ENCODE measurements at regions not wholly inside any gene's neighbourhood (a gene's known extent, or its start where the extent isn't known, plus 50 kb on each side); places are given as distances from the start of the nearest gene placed in this dataset.

DNA sequence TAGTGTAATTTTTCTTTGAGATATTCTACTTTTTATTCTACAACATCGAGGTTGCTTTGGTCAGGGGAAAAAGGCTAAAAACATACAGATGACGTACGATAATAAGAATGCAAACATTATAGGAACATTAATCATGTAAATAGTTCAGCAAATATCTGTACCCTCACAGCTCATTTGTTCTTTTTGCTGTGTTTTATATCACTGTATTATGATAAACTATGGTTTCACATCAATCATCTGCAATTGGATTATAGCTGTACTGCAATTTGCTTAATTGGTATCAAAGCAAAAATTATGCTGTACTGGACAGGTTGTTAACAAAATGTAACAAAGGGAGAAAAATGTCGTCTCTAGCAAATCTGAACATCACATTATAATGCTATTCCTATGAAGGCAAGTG, 597.1 kb downstream of the EPHA7 start:
- DNase-seq (ENCODE audit: low spot score): no peak

DNA sequence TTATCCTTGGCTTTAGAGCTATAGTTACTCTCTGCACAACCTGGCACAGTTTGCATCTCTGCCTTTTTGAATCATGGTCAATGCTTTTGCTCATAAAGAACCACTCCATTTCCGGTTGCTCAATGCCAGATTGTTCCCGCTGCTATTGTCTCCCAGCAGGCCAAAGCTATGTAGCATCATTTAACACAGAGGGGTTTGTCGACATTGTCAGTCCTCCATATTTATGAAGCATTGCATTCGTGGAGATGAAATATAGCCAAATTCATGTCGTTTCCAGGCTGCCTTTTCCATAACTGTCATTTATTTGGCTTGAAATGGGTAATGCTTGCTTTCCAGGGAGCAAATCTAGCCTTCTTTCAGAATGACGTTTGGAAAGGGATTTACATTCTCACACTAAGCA, 598.8 kb downstream of the EPHA7 start:
- DNase-seq (ENCODE audit: low spot score): no peak

DNA sequence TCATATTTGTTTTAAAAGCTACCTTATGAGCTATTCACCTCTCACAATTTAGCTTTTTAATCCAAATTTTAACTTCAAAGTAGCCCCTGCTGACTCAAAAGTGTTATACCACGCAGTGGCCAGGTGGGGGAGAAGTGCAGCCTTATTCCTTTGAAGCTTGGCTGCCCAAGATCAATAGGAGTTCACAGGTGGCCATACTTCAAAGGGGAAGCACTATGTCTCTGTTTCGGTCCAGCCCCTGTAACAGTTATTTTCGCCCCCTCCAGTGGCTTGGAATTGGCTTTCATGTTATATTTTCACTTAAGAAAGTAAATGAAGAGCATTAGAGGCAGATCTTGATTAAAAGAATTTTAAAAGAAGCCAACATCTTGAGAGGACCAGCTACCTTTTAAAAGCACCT, 608.4 kb downstream of the EPHA7 start:
- DNase-seq (ENCODE audit: low spot score): no peak

DNA sequence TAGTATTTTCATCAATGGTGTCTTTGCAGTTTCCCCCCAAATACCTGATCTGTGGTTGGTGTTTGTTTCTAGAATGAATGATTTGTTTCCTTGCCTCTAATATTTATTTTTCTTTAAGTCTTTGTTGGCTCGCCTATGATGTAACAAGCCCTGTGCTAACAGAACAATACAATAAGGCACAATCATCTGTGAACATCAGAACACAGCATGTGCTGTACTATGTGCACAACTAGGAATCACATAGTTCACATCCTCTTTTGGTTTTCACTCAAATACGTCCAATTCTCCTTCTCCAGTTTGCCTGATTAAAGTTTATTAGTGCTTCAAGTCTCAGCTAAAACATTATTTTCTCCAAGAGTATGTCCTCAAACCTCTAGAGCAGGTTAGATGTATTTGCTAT, 613.1 kb downstream of the EPHA7 start:
- DNase-seq (ENCODE audit: low spot score): no peak

DNA sequence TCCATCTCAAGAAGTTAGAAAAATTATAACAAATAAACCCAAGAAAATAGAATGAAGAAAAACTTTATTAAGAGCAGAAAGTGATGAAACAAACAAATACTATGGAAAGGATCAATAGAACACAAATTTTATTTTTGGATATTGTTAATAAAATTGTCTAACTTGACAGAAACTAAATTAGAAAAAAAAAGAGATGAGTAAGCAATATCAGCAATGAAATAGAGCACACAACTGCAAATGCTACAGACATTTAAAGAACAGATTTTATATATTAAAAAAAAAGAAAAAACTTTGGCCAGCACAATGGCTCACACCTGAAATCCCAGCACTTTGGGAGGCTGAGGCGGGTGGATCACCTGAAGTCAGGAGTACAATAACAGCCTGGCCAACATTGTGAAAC, 628.0 kb downstream of the EPHA7 start:
- no peak for DNase-seq (ENCODE audit: low spot score)

DNA sequence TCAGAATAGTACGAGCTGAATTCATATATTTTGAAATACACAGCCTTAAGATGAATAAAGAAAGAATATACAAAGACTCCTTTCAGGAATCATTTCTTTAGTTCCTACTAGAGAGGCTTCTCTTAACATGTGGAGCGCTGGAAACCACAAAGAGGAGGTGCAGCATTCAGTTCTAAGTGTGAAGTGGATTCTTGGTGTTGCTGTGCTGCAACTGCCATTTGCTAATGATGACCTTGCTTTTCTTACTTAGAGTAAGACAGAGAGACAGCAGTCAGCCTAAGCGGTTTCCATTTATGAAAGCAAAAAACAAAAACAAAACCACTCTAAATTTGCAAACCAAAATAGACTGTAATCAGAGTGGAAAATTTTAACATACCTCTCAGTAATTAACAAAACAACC, 629.0 kb downstream of the EPHA7 start:
- no peak for DNase-seq (ENCODE audit: low spot score)

DNA sequence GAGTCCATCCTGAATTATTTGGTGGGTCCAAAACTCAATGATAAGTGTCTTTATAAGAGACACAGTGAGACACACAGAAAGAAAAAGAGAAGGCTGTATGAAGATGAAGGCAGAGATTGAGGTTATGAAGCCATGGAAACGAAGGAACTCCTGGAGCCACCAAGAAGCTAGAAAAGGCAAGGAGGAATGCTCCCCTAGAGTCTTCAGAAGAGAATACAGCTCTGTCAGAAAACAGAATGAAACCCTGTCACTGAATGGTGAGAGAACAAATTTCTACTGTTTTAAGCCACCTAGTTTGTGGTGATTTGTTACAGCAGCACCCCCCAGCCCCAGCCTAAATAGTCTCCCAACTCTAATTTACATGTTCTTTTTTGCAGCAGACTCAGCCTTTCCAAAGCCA, 635.1 kb downstream of the EPHA7 start:
- no peak for DNase-seq (ENCODE audit: low spot score)

DNA sequence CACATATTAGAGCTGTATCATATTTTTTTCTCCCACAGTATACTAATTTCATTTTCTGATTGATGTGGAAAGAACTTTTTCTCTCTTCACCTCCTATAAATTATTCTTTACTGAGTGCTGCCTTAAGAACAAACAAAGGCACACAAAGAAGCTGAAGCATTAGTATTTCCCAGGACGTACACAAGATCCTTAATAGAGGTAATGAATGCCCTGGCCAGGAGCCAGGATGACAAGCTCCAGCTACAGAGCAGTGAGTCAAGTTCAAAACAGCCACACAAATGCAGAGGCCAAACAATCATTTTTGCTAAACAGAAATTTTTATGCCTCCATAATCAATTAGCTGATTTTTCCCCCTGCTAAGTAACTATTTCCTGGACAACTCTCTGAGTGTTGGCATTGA, 639.6 kb downstream of the EPHA7 start:
- DNase-seq (ENCODE audit: low spot score): no peak

DNA sequence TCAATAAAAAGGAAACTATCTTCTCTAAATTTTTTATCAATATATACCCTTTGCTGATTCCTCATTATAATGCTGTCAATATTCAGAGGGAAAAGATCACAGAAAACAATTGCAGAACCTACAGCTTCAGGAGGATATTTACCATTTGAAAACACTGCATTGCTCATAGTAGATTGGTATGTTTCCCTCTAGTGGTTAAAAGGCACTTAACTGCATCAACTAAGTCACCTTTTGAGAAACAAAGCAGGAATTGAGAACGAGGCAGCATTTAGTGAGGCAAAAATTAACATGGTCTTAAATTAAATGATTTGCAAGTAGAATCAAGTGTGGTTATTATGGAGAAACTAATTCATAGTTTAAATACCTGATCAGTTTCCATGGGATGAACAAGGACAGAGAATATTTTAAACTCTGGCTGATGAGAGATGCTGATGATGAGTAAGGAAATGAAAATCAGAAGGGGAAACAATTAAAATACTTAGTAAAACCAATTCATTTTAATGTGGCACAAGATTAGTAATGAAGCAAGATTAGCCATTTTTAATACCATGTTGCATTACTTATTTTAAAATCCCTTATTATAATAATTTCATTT, 642.1 kb downstream of the EPHA7 start:
- DNase-seq (ENCODE audit: low spot score): no peak

DNA sequence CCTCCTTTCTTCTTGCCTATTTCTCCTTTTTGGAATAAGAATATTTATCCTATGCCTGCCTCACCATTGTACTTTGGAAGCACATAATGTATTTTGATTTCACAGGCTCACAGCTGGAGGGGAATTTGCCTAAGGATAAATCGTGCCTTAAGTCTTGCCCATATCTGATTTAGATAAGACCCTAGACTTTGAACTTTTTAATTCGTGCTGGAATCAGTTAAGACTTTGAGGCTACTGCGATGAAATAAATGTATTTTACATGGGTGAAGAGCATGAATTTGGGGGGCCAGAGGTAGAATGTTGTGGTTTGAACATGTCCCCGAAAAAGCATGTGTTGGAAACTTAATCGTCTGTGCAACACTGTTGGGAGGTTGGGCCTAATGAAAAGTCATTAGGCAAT, 648.8 kb downstream of the EPHA7 start:
- no peak for DNase-seq (ENCODE audit: low spot score)

DNA sequence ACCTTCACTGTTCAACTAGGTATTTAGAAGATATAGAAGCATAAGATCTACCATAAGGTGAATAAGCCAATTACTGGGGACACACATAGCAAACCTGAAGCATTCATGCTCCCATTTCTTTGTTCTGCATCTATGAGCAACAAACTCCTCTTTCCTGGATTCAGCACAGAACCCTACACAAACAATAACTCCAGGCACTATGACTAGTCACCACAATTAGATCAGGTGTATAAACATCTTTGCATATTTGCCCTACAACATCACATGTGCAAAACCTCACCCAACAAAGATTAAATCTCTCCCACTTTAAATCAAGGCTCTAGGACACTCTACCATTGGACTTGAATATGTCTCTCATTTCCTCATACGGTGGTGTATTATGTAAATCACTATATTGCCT, 652.3 kb downstream of the EPHA7 start:
- no peak for DNase-seq (ENCODE audit: low spot score)

DNA sequence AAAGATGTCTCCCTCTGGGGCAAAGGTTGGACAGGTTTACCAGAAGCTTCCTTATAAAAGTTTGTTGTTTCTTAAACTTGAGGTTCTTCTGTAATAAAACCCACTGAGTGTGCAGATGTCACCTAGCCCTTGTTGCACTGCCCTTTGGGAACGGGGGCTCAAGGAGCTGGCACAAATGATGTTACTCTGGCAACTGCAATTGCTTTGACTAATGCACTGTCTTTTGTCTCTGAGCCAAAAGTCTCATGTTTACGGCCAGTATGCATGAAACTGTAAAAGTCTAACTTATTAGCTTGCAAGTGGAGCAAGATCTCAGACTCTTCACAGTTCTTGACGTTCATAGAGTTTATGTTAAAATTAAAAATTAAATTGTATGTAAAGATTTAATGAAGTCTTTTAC, 655.7 kb downstream of the EPHA7 start:
- DNase-seq (ENCODE audit: low spot score): no peak

DNA sequence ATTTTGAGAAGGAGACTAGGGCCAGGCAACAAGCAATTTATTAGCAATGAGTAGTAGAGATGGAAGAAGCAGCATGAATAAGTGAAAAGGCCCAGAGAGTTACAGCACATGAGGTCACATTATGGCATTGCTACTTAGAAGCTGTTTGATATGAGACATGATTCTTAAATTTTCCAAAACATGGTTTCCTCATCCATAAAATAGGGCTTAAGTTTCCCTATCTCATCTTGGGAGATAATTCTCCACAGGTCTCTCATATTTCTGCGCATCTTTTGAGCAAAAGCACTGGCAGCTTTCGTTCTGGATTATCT, 656.1 kb downstream of the EPHA7 start:
- DNase-seq (ENCODE audit: low spot score): no peak

DNA sequence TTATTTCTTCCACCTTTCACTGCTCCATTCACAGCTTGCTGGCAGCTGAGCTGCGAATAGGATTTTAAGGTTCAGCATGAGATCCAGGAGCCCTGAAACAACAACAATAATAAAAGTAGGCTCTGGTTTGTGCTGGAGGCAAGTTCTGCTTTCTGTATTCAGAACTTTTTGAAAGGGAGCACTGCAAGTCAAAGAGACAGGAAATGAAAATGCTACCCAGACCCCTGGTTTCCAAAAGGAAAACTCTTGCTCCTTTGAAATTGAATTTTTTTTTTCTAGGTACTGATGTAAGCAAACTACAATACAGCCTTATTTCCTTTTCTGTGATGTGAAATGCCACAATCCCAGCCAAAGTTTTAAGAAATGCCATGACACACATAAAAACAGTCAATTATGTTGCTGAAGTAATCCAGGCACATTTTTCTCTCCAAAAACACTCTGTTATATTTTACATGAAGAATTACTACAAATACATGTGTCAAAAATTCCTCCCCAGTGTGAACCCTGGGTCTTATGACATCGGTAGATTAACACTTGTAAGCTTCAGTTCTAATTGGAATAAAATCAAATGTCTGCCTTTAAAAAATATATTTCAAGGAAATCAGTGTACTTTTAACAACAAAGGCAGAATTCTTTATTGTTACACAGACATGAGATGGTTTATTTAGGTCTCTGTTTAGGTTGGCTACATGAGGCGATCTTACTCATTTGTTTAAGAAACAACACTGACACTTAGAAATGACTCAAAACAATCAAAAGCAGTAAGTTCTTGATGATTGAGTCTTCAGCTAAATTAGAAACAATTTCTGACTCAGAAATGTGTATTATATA, 656.7 kb downstream of the EPHA7 start:
- DNase-seq (ENCODE audit: low spot score): no peak

DNA sequence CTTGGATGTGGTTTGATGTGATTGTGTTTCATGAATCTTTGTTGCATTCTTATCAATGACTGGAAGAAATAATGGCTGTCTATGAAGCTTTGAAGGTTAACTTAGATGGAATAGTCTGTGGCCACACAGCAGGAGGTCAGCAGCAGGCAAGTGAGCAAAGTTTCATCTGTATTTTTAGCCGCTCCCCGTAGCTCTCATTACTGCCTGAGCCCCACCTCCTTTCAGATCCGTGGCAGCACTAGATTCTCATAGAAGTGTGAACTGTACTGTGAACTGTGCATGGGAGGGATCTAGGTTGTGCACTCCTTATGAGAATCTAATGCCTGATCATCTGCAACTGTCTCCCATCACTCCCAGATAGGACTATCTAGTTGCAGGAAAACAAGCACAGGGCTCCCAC, 660.2 kb downstream of the EPHA7 start:
- DNase-seq (ENCODE audit: low spot score): no peak

DNA sequence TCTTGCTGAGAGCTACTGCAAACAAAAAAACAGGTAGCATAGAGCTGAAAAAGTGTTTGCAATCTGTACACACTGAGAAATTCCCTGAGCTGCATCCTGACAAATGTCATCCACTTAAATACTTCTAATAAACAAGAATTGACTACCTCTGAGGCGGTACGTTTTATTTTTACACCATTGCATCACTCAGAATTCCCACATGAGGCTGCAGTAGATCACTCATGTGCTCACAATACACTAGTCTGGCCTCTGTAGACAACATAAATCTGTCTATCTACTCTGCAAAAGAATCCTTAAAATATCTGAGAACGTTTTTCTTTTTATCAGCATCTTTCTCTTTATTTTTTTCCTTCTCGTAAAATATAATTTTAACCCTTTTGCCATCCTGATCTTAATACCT, 661.4 kb downstream of the EPHA7 start:
- no peak for DNase-seq (ENCODE audit: low spot score)

DNA sequence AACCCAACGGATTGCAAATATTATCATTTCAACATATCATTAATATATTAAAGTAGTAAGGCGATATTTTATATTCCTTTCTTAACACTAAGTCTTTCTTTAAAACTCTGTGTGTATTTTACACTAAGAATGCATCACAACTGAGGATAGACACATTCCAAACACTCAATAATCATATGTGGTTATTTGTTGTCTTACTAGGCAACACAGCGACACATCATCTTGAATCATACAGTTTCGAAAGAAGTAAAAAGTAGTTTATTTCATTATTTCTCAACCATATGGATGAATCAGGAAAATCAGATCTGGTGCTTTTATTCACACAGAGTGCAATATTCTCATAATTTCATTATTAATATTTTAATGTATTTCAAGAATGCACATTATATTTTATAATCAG, 662.4 kb downstream of the EPHA7 start:
- DNase-seq (ENCODE audit: low spot score): no peak

DNA sequence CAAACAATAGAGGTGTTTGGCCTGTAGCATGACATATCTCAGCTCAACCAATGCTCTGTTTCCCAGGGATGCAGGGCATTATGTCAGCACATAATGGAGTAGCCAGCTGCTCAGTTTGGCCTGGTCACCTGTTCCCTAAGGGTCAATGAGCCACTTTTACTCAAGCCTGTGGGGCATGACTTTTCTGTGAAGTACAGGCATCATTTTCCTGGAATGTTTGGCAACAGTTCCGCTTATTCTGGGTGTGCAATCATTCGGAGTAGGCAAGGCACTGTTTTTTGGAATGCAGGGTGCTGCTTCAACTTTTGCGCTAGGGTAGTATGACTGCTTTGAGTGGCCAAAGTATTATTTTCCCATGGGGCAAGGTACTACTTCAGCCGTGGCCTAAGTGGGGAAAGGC, 665.4 kb downstream of the EPHA7 start:
- no peak for DNase-seq (ENCODE audit: low spot score)

DNA sequence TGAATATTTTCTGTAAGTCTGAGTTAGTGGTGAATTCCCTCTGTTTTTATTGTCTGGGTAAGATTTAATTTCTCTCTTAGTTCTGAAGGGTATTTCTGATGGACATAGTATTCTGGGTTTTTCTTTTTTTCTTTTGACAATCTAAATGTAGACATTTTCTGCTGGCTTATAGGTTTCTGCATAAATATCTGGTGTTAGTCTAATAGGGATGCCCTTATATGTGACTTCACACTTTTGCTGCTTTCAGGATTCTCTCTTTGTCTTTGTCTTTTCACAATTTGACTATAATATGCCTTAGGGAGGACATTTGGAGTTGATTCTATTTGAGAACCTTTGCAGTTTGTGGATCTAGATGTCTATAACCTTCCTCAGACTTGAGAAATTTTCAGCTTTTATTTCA, 667.2 kb downstream of the EPHA7 start:
- DNase-seq (ENCODE audit: low spot score): no peak

DNA sequence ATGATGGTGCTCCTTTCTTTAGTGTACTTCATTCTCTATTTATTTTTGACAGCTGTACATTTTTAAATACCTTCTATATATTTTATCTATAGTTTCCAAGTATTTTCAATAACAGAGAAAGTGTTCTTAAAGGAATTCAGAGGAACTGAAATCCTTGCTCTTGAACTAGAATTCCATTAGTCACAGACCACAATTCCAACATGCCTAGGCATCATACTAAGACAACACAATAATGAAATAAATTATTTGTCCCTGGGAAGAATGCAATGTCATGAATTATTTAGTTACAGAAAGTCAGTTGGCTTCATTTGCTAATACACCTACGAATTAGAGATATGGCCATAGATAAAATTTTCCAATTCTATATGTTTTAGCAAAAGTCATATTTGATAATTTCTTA, 671.2 kb downstream of the EPHA7 start:
- no peak for DNase-seq (ENCODE audit: low spot score)

DNA sequence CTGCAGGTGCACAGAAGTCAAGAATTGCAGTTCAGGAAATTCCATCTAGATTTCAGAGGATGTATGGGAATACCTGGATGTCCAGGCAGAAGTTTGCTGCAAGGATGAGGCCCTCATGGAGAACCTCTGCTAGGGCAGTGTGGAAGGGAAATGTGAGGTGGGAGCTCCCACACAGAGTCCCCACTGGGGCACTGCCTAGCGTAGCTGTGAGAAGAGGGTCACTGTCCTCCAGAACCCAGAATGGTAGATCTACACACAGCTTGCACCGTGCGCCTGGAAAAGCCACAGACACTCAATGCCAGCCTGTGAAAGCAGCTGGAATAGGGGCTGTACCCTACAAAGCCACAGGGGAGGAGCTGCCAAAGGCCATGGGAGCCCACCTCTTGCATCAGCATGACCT, 681.4 kb downstream of the EPHA7 start:
- DNase-seq (ENCODE audit: low spot score): no peak

DNA sequence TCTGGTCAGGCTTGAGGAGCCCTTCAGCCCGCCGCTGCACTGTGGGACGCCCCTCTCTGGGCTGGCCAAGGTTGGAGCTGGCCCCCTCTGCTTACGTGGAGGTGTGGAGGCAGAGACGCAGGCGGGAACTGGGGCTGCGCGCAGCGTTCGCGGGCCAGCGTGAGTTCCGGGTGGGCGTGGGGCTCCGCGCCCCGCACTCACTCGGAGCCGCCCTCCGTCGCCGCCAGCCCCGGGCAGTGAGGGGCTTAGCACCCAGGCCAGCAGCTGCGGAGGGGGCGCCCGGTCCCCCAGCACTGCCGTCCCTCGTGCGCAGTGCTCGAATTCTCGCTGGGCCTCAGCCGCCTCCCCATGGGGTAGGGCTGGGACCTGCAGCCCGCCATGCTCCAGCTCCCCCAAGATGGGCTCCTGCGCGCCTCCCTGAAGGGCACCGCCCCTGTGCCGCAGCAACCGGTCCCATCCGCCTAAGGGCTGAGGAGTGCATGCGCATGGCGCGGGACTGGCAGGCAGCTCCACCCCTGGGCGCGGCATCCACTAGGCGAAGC, 695.9 kb downstream of the EPHA7 start:
- no peak for DNase-seq (ENCODE audit: low spot score)

DNA sequence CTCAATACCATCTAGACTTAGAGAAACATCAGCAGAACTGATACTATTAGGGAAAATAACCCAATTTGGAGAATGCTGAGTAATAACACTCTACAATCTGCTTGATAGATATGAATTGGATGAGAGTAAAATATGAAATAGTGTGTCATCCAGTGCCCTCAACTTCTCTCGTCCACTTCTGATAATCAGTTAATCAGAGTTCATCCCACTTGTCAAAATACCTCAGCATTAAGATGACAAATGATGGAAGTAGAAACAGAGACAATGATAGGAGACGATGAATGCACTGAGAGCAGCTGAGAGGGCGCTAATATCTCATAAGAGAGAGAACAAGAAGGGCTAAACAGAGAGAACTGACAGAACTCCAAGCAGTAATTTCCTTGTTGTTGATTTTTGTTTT, 699.6 kb downstream of the EPHA7 start:
- DNase-seq (ENCODE audit: low spot score): no peak

DNA sequence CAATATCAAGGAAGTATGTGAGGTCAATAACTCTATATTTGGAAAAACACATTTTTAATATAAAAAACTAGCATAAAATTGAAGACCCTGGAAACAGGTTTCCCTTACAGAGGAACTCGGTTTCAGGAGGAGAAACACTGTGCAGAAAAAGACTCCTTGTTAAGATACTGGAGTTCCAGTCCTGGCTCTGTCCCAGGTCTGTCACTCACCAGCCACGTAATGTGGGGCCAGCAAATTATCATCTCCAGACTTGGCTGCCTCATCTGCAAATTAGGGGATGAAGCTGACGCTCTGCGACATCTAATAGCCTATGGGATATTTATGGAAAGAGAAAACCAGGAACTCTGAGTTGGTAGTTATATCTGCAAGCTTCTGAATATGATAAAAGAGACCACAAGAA, 702.7 kb downstream of the EPHA7 start:
- DNase-seq (ENCODE audit: low spot score): no peak
